MCF 10A (cell line): ENCODE measurements at regions not wholly inside any gene's neighbourhood (a gene's known extent, or its start where the extent isn't known, plus 50 kb on each side); places are given as distances from the start of the nearest gene placed in this dataset.

Source experiments
- BruUV-seq: library from RNA; stranded (reverse); fragments of 400-500 nt; replicated peaks from 2 replicates; lab custom pipeline; 2021; lab: Mats Ljungman, UMichigan
- CTCF ChIA-PET: fragments of 300-600 bp; sonication (Branson Sonifier 250); formaldehyde crosslinking; extraction: SDS; loops from one replicate; lab custom pipeline; 2021; ENCODE audit warnings: antibody characterized with exemption, inconsistent platforms; lab: Yijun Ruan, JAX
- POLR2A ChIA-PET: fragments of 300-600, 350-650 bp; sonication (Branson Sonifier 250); formaldehyde crosslinking; extraction: SDS; loops from one replicate; lab custom pipeline; 2020; ENCODE audit warnings: antibody characterized with exemption, inconsistent platforms; lab: Yijun Ruan, JAX
- DNase-seq: peaks from one replicate; pipeline ENCODE4 v3.0.0-alpha.2; 2018; ENCODE audit not compliant: unreplicated experiment
- H3K27ac Mint-ChIP-seq: one replicate; pipeline ENCODE4 v1.8.0; 2022; ENCODE audit warnings: mild to moderate bottlenecking, low read depth, mixed read lengths; ENCODE audit not compliant: unreplicated experiment
- H3K27me3 Mint-ChIP-seq: one replicate; pipeline ENCODE4 v1.8.0; 2022; ENCODE audit warnings: mixed read lengths; ENCODE audit not compliant: insufficient read depth, unreplicated experiment
- H3K36me3 Mint-ChIP-seq: one replicate; pipeline ENCODE4 v1.8.0; 2022; ENCODE audit warnings: mild to moderate bottlenecking, moderate library complexity, mixed read lengths; ENCODE audit not compliant: insufficient read depth, unreplicated experiment
- H3K4me1 Mint-ChIP-seq: one replicate; pipeline ENCODE4 v1.8.0; 2022; ENCODE audit warnings: mixed read lengths; ENCODE audit not compliant: insufficient read depth, unreplicated experiment
- H3K4me3 Mint-ChIP-seq: one replicate; pipeline ENCODE4 v1.8.0; 2022; ENCODE audit warnings: mild to moderate bottlenecking, moderate library complexity, mixed read lengths; ENCODE audit not compliant: unreplicated experiment
- H3K9me3 Mint-ChIP-seq: one replicate; pipeline ENCODE4 v1.8.0; 2022; ENCODE audit warnings: mixed read lengths; ENCODE audit not compliant: unreplicated experiment
- intact Hi-C: fragments of 100-400 bp; cut with micrococcal nuclease; formaldehyde crosslinking; loops from 2 replicates; pipeline ENCODE4 v1.14.1; 2022
- TF ChIP-seq, protein P1 (sequence below): fragments of 200-600 bp; IDR thresholded peaks from one replicate; pipeline ENCODE4 v1.8.0; 2022; ENCODE audit warnings: antibody characterized with exemption, mild to moderate bottlenecking; ENCODE audit not compliant: unreplicated experiment

DNA sequence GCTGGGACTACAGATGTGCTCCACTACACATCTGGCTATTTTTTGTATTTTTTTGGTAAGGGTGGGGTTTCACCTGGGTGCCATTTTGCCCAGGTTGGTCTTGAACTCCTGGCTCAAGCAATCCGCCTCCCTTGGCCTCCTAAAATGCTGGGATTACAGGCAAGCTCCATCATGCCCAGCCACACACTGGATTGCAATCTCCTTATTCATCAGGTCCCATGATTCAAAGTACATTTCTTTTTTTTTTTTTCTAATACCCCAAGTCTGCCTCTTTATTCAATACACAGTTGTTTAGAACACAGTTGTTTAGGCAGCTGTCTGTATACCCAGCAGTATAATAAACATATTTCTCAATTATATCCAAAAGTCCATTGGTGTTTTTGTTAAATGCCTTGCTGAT, 130.3 kb upstream of the ARSJ start:
- Mint-ChIP-seq H3K9me3 (no peaks in the 10 kb centered on the region), H3K27ac (no peak overlapping the region), H3K27me3 (no peaks in the 10 kb centered on the region), H3K4me1 (no peaks in the 10 kb centered on the region), H3K4me3 (no peak overlapping the region), H3K36me3 (no peaks in the 10 kb centered on the region)
- ChIA-PET CTCF (no interaction called here), POLR2A (no interaction called here)
- intact Hi-C loops, result no loop called here
- no TSS peak for BruUV-seq
- TF ChIP-seq, protein P1, sequence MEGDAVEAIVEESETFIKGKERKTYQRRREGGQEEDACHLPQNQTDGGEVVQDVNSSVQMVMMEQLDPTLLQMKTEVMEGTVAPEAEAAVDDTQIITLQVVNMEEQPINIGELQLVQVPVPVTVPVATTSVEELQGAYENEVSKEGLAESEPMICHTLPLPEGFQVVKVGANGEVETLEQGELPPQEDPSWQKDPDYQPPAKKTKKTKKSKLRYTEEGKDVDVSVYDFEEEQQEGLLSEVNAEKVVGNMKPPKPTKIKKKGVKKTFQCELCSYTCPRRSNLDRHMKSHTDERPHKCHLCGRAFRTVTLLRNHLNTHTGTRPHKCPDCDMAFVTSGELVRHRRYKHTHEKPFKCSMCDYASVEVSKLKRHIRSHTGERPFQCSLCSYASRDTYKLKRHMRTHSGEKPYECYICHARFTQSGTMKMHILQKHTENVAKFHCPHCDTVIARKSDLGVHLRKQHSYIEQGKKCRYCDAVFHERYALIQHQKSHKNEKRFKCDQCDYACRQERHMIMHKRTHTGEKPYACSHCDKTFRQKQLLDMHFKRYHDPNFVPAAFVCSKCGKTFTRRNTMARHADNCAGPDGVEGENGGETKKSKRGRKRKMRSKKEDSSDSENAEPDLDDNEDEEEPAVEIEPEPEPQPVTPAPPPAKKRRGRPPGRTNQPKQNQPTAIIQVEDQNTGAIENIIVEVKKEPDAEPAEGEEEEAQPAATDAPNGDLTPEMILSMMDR, result no peak
- no peak for DNase-seq

- BruUV-seq, result no TSS peak
- TF ChIP-seq, protein P1, result no peak
- H3K27ac Mint-ChIP-seq, result no peak overlapping the region
- ChIA-PET POLR2A (no interaction called here), CTCF (interaction anchor here (1.6 kb wide), 1 partner anchor 10 kb away, joined by 5 read pairs; no protein-coding TSS in a partner anchor)
- no peaks in the 10 kb centered on the region for H3K36me3 Mint-ChIP-seq
- no peak overlapping the region for H3K4me3 Mint-ChIP-seq
- no peaks in the 10 kb centered on the region for H3K4me1 Mint-ChIP-seq
- H3K27me3 Mint-ChIP-seq, result no peaks in the 10 kb centered on the region
- no peak for DNase-seq
- intact Hi-C loops, result no loop called here
- no peaks in the 10 kb centered on the region for H3K9me3 Mint-ChIP-seq
Observed at GRCh38 chr4:114115526-114115925, 136.1 kb upstream of the ARSJ start.

GRCh38 chr4:114116861-114117260, 137.4 kb upstream of the ARSJ start:
- no peak for DNase-seq
- Mint-ChIP-seq H3K36me3 (no peaks in the 10 kb centered on the region), H3K9me3 (no peaks in the 10 kb centered on the region), H3K4me3 (no peak overlapping the region), H3K27ac (no peak overlapping the region), H3K4me1 (no peaks in the 10 kb centered on the region), H3K27me3 (no peaks in the 10 kb centered on the region)
- ChIA-PET CTCF (interaction anchor here (0.6 to 1.6 kb wide), 2 partner anchors 12 to 169 kb away, joined by 4 to 5 read pairs; no protein-coding TSS in a partner anchor), POLR2A (no interaction called here)
- intact Hi-C loops, result no loop called here
- BruUV-seq, result no TSS peak
- TF ChIP-seq, protein P1, result no peak

DNA sequence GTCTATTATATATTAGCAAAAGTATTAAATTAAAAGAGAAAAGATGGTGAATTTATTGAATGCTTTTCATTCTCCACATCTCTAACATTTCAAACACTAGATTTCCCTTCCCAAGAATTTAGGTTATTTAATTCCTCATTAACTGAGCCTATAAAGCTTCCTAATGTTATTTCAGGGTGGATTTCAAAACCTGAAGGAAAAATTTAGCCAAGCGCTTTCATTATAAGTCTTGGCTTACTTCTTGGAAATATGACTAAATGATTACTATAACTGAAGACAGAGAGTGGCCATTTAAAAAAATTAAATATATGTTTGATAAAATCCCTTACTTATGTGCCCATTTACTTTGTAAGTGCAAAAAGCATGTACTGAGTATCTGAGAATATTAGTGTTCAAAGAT, 141.8 kb upstream of the ARSJ start:
- TF ChIP-seq, protein P1, result no peak
- intact Hi-C loops, result no loop called here
- Mint-ChIP-seq H3K4me3 (no peak overlapping the region), H3K9me3 (peaks cover 8% of the 10 kb centered on the region), H3K4me1 (no peaks in the 10 kb centered on the region), H3K27me3 (no peaks in the 10 kb centered on the region), H3K36me3 (no peaks in the 10 kb centered on the region), H3K27ac (no peak overlapping the region)
- CTCF ChIA-PET, result interaction anchor here (0.8 kb wide), 1 partner anchor 969 kb away, joined by 3 read pairs; no protein-coding TSS in a partner anchor
- DNase-seq, result no peak
- BruUV-seq, result no TSS peak
- POLR2A ChIA-PET, result interaction anchor here (0.6 kb wide), 1 partner anchor 22 kb away, joined by 3 read pairs; no protein-coding TSS in a partner anchor
